ENCODE measurements at regions not wholly inside any gene's neighbourhood (a gene's known extent, or its start where the extent isn't known, plus 50 kb on each side); places are given as distances from the start of the nearest gene placed in this dataset.
"Not testable (repeated sequence)": the region's sequence is repeated elsewhere in the genome, so short reads cannot be mapped to it uniquely, and the experiment has no call there.

GRCh38 chr7:52328328-52328727, 707.1 kb upstream of the POM121L12 start:
- FAIRE-seq: not testable (repeated sequence)

- no peak for FAIRE-seq
Measured at GRCh38 chr7:52325237-52325636, 710.2 kb upstream of the POM121L12 start.

- no peak for FAIRE-seq
Measured at GRCh38 chr7:52323202-52323746, 712.2 kb upstream of the POM121L12 start.

- no peak for FAIRE-seq
Measured at GRCh38 chr7:52320610-52321009, 714.8 kb upstream of the POM121L12 start.

- FAIRE-seq: no peak
Measured at GRCh38 chr7:52317921-52318320, 717.5 kb upstream of the POM121L12 start.

DNA sequence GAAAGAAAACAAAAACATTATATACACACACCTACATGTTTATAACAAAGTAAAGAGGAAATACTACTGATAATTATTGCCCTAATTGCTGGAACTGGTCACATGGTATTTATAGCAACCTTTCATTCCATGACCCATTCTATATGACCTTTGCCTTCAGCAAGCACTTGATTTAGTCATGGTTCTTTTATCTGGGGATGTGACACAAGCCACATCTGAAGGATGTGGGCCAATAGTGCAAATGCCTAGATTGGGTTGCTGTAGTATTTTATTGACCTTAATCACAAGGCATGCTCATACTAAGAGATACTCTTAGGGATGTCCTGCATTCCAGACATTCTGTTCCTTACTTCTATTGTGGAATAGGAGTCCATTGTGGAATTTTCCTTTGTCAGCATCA, 723.5 kb upstream of the POM121L12 start:
- no peak for FAIRE-seq

GRCh38 chr7:52309631-52310030, 725.8 kb upstream of the POM121L12 start:
- no peak for FAIRE-seq

GRCh38 chr7:52302765-52303520, 732.5 kb upstream of the POM121L12 start:
- FAIRE-seq: no peak

- FAIRE-seq: no peak
Measured at GRCh38 chr7:52297128-52297527, 738.3 kb upstream of the POM121L12 start.

- no peak for FAIRE-seq
Measured at GRCh38 chr7:52294942-52295341, 740.5 kb upstream of the POM121L12 start.

GRCh38 chr7:52289247-52289646, 746.2 kb upstream of the POM121L12 start:
- no peak for FAIRE-seq

GRCh38 chr7:52287698-52288097, 747.7 kb upstream of the POM121L12 start:
- FAIRE-seq: peak; percentile 60

DNA sequence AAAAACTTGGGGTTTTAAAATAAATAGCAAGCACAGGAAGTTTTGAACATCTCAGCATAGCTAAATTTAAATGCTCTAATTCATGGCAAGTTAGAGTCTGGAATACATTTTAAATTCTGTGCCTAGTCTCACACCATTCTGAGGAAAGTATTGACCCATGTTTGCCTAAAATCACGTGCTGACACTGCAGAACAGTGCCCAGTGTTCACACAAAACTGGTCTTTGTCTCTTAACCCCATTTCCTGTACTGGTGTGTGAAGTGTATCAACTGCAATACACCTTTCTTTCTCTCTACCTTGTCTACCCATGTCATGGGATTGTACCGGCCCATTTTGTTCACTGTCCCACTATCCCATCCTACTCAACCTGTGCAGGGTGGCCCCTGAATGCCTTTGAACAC, 749.7 kb upstream of the POM121L12 start:
- no peak for FAIRE-seq

DNA sequence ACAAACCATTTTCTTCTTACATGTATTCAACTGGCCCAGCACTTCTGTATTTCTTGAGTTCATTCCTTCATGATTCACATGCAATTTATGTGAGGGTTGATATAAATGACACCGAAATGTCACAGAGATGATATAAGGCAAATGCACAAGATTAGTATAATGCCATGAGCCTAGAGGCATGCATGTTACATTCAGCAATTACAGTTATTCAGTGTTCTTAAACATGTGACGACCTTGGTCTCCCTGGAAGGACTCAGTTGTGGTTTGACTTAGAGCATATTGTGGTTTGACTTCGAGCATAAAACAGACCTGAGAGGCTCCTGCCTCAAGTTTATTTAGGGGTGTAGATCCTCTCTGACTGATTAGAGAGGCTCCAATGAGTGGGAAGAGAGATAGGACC, 752.1 kb upstream of the POM121L12 start:
- no peak for FAIRE-seq

- FAIRE-seq: no peak
Measured at GRCh38 chr7:52273685-52274610, 761.5 kb upstream of the POM121L12 start.

GRCh38 chr7:52271703-52272102, 763.7 kb upstream of the POM121L12 start:
- FAIRE-seq: no peak

DNA sequence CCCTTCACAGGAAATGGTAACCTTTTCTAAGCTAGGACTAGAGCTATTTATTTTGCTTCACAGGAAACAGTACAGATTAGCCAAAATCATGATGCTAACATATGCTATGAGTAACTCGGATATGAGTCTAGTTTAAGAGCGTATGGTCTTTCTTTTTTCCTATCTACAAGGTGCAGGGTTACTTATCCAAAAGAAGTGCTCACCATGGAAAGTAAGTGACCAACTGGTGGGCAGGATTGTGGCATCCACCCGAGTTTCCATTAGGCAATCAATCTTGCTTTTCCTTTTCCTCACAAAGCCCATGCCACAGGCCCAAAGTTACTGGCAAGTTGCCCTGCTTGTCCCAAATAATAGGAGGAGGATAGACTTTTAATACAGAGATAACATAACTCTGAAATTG, 765.1 kb upstream of the POM121L12 start:
- FAIRE-seq: no peak

DNA sequence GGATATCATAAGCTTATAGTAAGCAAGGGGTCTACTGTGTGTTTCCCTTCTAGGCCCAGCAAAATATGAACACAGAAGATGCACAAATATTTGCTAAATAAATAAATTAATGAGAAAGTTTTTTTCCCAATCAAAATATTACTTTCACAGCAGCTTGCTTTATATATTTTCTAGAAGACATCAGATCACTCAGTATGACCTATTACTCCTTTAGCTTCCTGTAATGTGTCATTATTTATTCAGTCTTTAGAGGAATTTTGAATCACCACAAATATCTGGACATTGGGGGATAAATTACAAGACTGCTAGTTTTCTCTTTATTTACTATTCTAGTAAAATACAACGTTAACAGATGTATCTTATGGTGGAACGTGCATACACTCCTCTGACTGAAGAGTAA, 765.8 kb upstream of the POM121L12 start:
- FAIRE-seq: no peak

DNA sequence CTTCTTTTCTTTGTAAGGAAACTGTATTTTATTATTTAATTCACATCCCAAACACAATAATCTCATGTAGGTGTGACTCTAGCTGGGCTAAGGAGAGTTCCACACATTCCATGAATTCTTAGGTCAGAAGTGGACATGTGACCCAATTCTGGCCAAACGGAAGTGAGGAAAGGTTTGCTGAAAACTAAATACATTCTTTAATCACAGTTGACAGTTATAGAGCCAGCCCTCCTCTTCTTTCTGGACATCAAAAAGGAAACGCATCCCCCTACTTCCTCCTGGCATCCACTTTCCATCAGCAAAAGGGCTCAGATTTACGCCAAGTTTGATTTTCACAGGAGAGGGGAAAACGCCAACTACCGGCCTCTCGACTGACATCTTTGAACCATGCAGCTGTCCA, 774.4 kb upstream of the POM121L12 start:
- no peak for FAIRE-seq

GRCh38 chr7:52260046-52260665, 775.3 kb upstream of the POM121L12 start:
- no peak for FAIRE-seq

- no peak for FAIRE-seq
Measured at GRCh38 chr7:52257890-52258289, 777.5 kb upstream of the POM121L12 start.

DNA sequence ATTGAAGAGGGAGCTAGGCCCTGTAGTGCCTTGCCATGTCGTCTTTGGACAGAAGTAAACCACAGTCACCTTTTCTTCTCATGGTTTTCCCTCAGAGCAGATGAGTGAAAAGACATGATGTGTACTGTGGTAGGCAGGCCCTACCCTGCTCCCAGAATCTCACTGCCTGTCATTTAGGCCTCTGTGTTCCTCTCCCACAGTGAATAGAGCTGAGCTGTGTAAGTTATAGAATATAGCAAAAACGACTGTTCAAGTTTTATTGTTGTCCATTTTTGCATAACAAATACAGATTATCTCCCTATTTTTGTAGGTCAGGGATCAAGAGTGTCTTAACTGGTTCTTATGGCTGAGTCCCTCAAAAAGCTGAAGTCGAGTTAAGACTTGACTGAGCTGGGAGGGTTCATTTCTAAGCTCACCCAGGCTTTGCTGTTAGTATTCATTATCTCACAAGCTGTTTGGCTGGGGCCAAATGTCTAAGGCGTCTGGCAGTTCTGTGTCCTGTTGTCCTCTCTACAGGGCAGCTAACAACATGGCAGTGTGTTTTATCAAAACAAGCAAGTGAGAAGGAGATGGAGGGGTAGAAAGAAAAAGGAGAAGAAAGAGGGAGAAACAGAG, 780.9 kb upstream of the POM121L12 start:
- no peak for FAIRE-seq

DNA sequence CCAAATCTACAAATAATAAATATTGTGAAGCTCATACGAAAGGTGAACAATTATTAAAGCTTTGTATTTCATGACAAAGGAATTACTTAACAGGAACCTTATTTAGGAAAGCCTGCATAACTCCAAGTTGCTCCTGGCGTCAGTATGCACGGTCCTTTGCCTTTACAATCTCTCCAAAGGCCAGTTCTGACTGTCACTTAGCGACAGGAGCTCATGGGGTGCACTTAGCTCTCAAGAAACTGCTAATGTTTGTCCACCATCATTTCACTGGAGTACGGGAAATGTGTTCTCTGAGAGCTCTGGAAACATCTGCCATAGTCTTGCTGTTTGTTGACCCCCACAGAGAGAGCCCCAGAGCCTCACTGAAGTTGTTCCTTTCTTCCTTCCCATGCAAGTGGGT, 781.5 kb upstream of the POM121L12 start:
- FAIRE-seq: no peak

All from A204.1 (cell line).